Neuronal stem cell (in vitro differentiated cells): ENCODE measurements at regions not wholly inside any gene's neighbourhood (a gene's known extent, or its start where the extent isn't known, plus 50 kb on each side); places are given as distances from the start of the nearest gene placed in this dataset.

Experiments used
- DNase-seq: peaks from one replicate; pipeline ENCODE4 v3.0.0-alpha.2; 2013; ENCODE audit warnings: low spot score
- H2AFZ ChIP-seq: one replicate; pipeline ENCODE4 v1.6.1; 2013; ENCODE audit warnings: mild to moderate bottlenecking, low read length, inconsistent platforms
- H2AK5ac ChIP-seq: 2 replicates; pipeline ENCODE4 v1.6.1; 2013; ENCODE audit warnings: low read depth, mild to moderate bottlenecking, inconsistent platforms, low read length, moderate library complexity, mixed read lengths
- H2BK120ac ChIP-seq: 2 replicates; pipeline ENCODE4 v1.6.1; 2013; ENCODE audit warnings: low read depth, mild to moderate bottlenecking, inconsistent platforms, low read length, moderate library complexity, mixed read lengths
- H2BK12ac ChIP-seq: one replicate; pipeline ENCODE4 v1.6.1; 2013; ENCODE audit warnings: low read length, inconsistent platforms
- H2BK15ac ChIP-seq: 2 replicates; pipeline ENCODE4 v1.6.1; 2013; ENCODE audit warnings: mild to moderate bottlenecking, low read length, inconsistent platforms, mixed read lengths
- H2BK5ac ChIP-seq: one replicate; pipeline ENCODE4 v1.6.1; 2013; ENCODE audit warnings: inconsistent platforms, mild to moderate bottlenecking, low read length, moderate library complexity
- H3K14ac ChIP-seq: one replicate; pipeline ENCODE4 v1.6.1; 2013; ENCODE audit warnings: low read length, inconsistent platforms
- H3K18ac ChIP-seq: 2 replicates; pipeline ENCODE4 v1.6.1; 2013; ENCODE audit warnings: low read length, inconsistent platforms
- H3K23ac ChIP-seq: 2 replicates; pipeline ENCODE4 v1.6.1; 2013; ENCODE audit warnings: low read depth, mild to moderate bottlenecking, mixed read lengths, low read length, inconsistent platforms; ENCODE audit not compliant: poor library complexity
- H3K27ac ChIP-seq: replicated peaks from 3 replicates; pipeline ENCODE4 v1.5.1; 2013; ENCODE audit warnings: low read length, inconsistent platforms
- H3K27me3 ChIP-seq, 3 experiments: 2 replicates each; pipeline ENCODE4 v1.6.1; 2013; ENCODE audit warnings: low read length in 3 of 3, mild to moderate bottlenecking in 2 of 3, inconsistent platforms in 1 of 3, low read depth in 1 of 3, mixed read lengths in 1 of 3, moderate library complexity in 1 of 3; ENCODE audit not compliant: control insufficient read depth in 3 of 3, insufficient read depth in 3 of 3
- H3K36me3 ChIP-seq, 2 donors: replicated peaks in 1 of 2; 2 replicates each; pipeline ENCODE4 v1.6.1; 2013; ENCODE audit warnings: low read length in 2 of 2; ENCODE audit not compliant: control insufficient read depth in 2 of 2, insufficient read depth in 2 of 2
- H3K4ac ChIP-seq: 2 replicates; pipeline ENCODE4 v1.6.1; 2013; ENCODE audit warnings: inconsistent platforms, mild to moderate bottlenecking, low read length, moderate library complexity
- H3K4me1 ChIP-seq, 2 donors: 1 replicate in 1 of 2; 2 replicates in 1 of 2; pipeline ENCODE4 v1.6.1; 2013; ENCODE audit warnings: low read length in 2 of 2, low read depth in 1 of 2; ENCODE audit not compliant: control insufficient read depth in 2 of 2, insufficient read depth in 1 of 2
- H3K4me2 ChIP-seq: one replicate; pipeline ENCODE4 v1.6.1; 2013; ENCODE audit warnings: mild to moderate bottlenecking, low read length, inconsistent platforms; ENCODE audit not compliant: insufficient read depth, poor library complexity, severe bottlenecking
- H3K4me3 ChIP-seq, 2 donors: 2 replicates each; pipeline ENCODE4 v1.5.1; 2013; ENCODE audit warnings: low read length in 2 of 2, mild to moderate bottlenecking in 2 of 2, inconsistent platforms in 1 of 2, moderate library complexity in 1 of 2
- H3K79me1 ChIP-seq: one replicate; pipeline ENCODE4 v1.6.1; 2013; ENCODE audit warnings: low read depth, mild to moderate bottlenecking, inconsistent platforms, low read length, moderate library complexity
- H3K9ac ChIP-seq: one replicate; pipeline ENCODE4 v1.6.1; 2013; ENCODE audit warnings: mild to moderate bottlenecking, low read depth, low read length, inconsistent platforms; ENCODE audit not compliant: poor library complexity
- H3K9me3 ChIP-seq, 2 donors: replicated peaks in 1 of 2; 2 replicates each; pipeline versions ENCODE3 to v1.6.1; 2013; ENCODE audit warnings: low read length in 2 of 2, mild to moderate bottlenecking in 2 of 2, inconsistent platforms in 1 of 2, low read depth in 1 of 2, mixed read lengths in 1 of 2, moderate library complexity in 1 of 2; ENCODE audit not compliant: control insufficient read depth in 2 of 2, insufficient read depth in 1 of 2
- H4K8ac ChIP-seq: one replicate; pipeline ENCODE4 v1.6.1; 2013; ENCODE audit warnings: low read depth, mild to moderate bottlenecking, inconsistent platforms, low read length, moderate library complexity
- H4K91ac ChIP-seq: one replicate; pipeline ENCODE4 v1.6.1; 2013; ENCODE audit warnings: low read length, low read depth, mild to moderate bottlenecking, inconsistent platforms; ENCODE audit not compliant: poor library complexity
- WGBS, 2 donors: extraction: QIAGEN DNeasy Blood & Tissue Kit; methylation state at CpG; one replicate each; pipeline ENCODE4 v1.1.7; 2013; ENCODE audit warnings: missing lambda C conversion rate in 2 of 2, mixed read lengths in 1 of 2; ENCODE audit not compliant: insufficient read length in 2 of 2, insufficient replicate concordance in 1 of 2; ENCODE audit errors: extremely low coverage in 2 of 2; 5-methylcytosine and 5-hydroxymethylcytosine counted together

DNA sequence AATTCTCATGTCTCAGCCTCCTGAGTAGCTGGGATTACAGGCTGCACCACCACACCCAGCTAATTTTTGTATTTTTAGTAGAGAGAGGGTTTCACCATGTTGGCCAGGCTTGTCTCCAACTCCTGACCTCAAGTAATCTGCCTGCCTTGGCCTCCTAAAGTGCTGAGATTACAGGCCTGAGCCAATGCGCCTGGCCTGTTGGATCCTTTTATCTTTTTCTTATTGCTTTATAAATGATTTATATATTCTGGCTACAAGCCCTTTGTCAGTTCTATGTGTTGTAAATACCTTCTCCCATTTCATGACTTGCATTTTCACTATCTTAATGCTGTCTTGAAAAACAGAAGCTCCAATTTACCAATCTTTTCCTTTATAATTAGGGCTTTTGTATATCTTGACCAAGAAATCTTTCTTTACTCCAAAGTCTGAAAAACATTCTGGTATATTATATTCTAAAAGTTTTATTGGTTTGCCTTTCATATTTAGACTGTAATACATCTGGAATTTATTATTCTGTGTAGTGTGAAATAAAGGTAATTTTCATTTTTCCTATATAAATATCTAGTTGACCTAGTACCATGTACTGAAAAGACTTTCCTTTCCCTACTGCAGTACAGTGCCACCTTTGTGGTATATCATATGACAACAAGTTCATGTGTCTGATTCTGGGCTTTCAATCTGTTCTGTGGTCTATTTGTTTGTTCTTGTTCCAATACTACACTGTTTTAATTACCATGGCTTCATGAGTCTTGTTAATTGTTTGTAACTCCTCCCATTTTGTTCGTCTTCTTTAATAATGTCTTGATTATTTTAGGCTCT, 52.9 kb upstream of the RNU6-1 start:
- H3K27me3 ChIP-seq, result peaks cover 0 to 3% (median 0%) of the 10 kb centered on the region in 3 experiments
- no peak overlapping the region for H3K27ac ChIP-seq

DNA sequence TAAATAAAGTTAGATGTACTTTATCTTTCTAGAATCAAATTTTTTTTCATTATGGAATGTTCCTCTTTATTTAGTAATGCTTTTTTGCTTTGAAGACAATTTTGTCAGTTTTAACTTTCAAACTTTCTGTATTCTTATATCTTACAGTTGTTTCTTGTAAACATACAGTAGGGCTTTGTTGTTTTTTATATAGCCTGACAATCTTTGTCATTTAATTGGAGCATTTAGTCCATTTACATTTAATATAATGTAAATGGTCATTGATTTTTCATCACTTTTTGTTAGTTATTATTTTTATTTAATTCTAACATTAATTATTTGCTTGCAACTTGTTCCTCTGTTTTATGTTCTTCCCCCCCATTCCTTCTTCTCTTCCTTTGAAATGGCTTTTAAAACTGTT, 55.4 kb upstream of the RNU6-1 start:
- H4K91ac ChIP-seq, result no peak overlapping the region
- no peak overlapping the region for H2AFZ ChIP-seq
- DNase-seq, result no peak
- no peak overlapping the region for H3K4ac ChIP-seq
- no peak overlapping the region for H3K14ac ChIP-seq
- no peak overlapping the region for H2AK5ac ChIP-seq
- H3K23ac ChIP-seq, result no peak overlapping the region
- H3K9me3 ChIP-seq, result peaks cover 0 to 3% of the 10 kb centered on the region in 2 donors
- H3K4me2 ChIP-seq, result no peak overlapping the region
- no peak overlapping the region for H3K27ac ChIP-seq
- H2BK120ac ChIP-seq, result no peak overlapping the region
- H3K9ac ChIP-seq, result no peak overlapping the region
- no peak overlapping the region for H3K4me3 ChIP-seq
- H3K18ac ChIP-seq, result no peak overlapping the region
- H3K27me3 ChIP-seq, result no peaks in the 10 kb centered on the region
- H4K8ac ChIP-seq, result no peak overlapping the region
- no peaks in the 10 kb centered on the region for H3K79me1 ChIP-seq
- no peak overlapping the region for H2BK5ac ChIP-seq
- no peaks in the 10 kb centered on the region for H3K36me3 ChIP-seq
- H3K4me1 ChIP-seq, result no peaks in the 10 kb centered on the region
- H2BK15ac ChIP-seq, result no peak overlapping the region
- H2BK12ac ChIP-seq, result no peak overlapping the region

More for the DNA sequence above, 52.9 kb upstream of the RNU6-1 start:
- Histone ChIP-seq H2BK120ac (no peak overlapping the region), H2BK12ac (no peak overlapping the region), H3K4ac (no peak overlapping the region), H4K91ac (no peak overlapping the region), H3K18ac (no peak overlapping the region), H3K23ac (no peak overlapping the region), H2BK15ac (no peak overlapping the region), H3K4me1 (no peaks in the 10 kb centered on the region), H2AFZ (no peak overlapping the region), H3K4me3 (no peak overlapping the region), H2AK5ac (no peak overlapping the region), H3K9me3 (peaks cover 0 to 3% of the 10 kb centered on the region in 2 donors), H4K8ac (no peak overlapping the region), H3K79me1 (no peaks in the 10 kb centered on the region), H3K36me3 (no peaks in the 10 kb centered on the region), H2BK5ac (no peak overlapping the region), H3K14ac (no peak overlapping the region), H3K4me2 (no peak overlapping the region), H3K9ac (no peak overlapping the region)
- no peak for DNase-seq
- WGBS, 2 donors, result no CpG with 5 or more reads among the region's 2 CpGs

DNA sequence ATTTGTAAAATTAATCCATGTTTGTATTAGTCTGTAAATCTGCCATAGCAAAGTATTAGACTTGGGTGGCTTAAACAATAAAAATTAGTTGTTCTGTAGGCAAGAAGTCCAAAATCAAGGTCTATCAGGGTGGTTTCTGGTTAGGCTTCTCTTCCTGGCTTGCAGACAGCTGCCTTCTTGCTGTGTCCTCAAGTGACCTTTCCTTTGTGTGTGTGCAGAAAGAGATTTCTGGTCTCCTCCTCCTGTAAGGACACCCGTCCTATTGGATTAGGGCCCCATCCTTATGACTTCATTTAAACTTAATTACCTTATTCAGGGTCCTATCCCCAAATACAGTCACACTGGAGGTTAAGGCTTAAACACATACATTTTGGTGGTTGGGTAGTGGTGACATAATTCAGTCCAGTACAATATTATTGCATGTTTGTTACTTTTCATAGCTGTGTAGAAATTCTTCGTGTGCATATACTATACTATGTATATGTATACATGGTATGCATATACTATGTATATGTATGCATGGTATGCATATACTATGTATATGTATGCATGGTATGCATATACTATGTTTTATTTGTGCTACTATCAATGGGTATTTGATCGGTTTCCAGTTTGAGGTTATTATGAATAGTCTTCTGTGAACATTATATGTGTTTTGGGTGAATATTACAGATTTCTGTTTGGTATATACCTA, 57.9 kb upstream of the RNU6-1 start:
- Histone ChIP-seq H2BK5ac (no peak overlapping the region), H2BK15ac (no peak overlapping the region), H3K9ac (no peak overlapping the region), H2BK120ac (no peak overlapping the region), H3K4ac (no peak overlapping the region), H2AFZ (no peak overlapping the region), H2BK12ac (no peak overlapping the region), H2AK5ac (no peak overlapping the region), H3K79me1 (no peaks in the 10 kb centered on the region), H3K27ac (no peak overlapping the region), H3K4me2 (no peak overlapping the region), H3K36me3 (no peaks in the 10 kb centered on the region), H3K4me3 (no peak overlapping the region), H3K27me3 (no peaks in the 10 kb centered on the region), H4K91ac (no peak overlapping the region), H3K23ac (no peak overlapping the region), H3K18ac (no peak overlapping the region), H3K9me3 (no peaks in the 10 kb centered on the region), H4K8ac (no peak overlapping the region), H3K4me1 (no peaks in the 10 kb centered on the region), H3K14ac (no peak overlapping the region)
- DNase-seq, result no peak
- WGBS, 2 donors, result no CpG with 5 or more reads among the region's 3 CpGs

DNA sequence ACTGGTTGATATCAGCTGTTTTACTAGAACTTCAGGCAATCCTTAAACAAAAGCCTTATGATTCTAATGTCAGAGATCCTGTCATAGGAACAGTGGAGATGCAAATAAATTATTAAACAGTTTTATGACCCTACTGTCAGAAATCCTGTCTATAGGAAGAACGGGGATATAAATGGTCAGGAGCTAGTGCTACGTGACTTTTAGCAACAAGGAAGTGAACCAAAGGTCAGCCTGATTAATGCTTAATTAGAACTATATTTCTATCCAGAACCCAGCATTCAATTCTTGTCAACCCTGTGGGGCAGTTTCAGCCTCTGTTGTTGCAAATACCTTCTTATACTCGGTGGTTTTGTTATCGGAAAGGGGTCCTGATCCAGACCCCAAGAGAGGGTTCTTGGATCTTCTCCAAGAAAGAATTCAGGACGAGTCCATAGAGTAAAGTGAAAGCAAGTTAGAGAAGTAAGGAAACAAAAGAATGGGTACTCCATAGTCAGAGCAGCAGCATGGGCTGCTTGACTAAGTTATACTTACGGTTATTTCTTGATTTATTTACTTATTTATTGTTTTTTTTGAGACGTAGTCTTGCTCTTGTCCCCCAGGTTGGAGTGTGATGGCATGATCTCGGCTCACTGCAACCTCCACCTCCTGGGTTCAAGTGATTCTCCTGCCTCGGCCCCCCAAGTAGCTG, 59.9 kb upstream of the RNU6-1 start:
- H2BK15ac ChIP-seq, result no peak overlapping the region
- no peaks in the 10 kb centered on the region for H3K36me3 ChIP-seq
- WGBS, 2 donors, result no CpG with 5 or more reads among the region's 9 CpGs
- no peak overlapping the region for H3K27ac ChIP-seq
- DNase-seq, result no peak
- no peaks in the 10 kb centered on the region for H3K4me1 ChIP-seq
- H3K4me2 ChIP-seq, result no peak overlapping the region
- H3K79me1 ChIP-seq, result no peaks in the 10 kb centered on the region
- no peak overlapping the region for H2BK12ac ChIP-seq
- no peak overlapping the region for H3K14ac ChIP-seq
- peaks cover 0 to 6% of the 10 kb centered on the region in 2 donors for H3K9me3 ChIP-seq
- H2AK5ac ChIP-seq, result no peak overlapping the region
- H3K27me3 ChIP-seq, result no peaks in the 10 kb centered on the region
- H3K4me3 ChIP-seq, result no peak overlapping the region
- no peak overlapping the region for H3K9ac ChIP-seq
- no peak overlapping the region for H4K91ac ChIP-seq
- H3K4ac ChIP-seq, result no peak overlapping the region
- H2AFZ ChIP-seq, result no peak overlapping the region
- H2BK5ac ChIP-seq, result no peak overlapping the region
- H2BK120ac ChIP-seq, result no peak overlapping the region
- no peak overlapping the region for H4K8ac ChIP-seq
- no peak overlapping the region for H3K18ac ChIP-seq
- H3K23ac ChIP-seq, result no peak overlapping the region
